H1 (cell line): ENCODE measurements at regions not wholly inside any gene's neighbourhood (a gene's known extent, or its start where the extent isn't known, plus 50 kb on each side); places are given as distances from the start of the nearest gene placed in this dataset.

Source experiments
- CTCF ChIA-PET: fragments of 300-600 bp; sonication (Branson Sonifier 250); formaldehyde crosslinking; loops from one replicate; lab custom pipeline; 2021; ENCODE audit not compliant: partially characterized antibody; lab: Charles Lee
- POLR2A ChIA-PET: fragments of 300-600 bp; sonication (Branson Sonifier 250); formaldehyde crosslinking; loops from one replicate; lab custom pipeline; 2021; ENCODE audit warnings: inconsistent platforms; ENCODE audit not compliant: partially characterized antibody; lab: Charles Lee
- DNase-seq, 2 experiments: peaks; one replicate each; pipeline versions ENCODE4 v3.0.0 to v3.0.0-alpha.2; 2010 to 2022; ENCODE audit warnings: low spot score in 2 of 2, low read depth in 1 of 2, mixed read lengths in 1 of 2
- FAIRE-seq: peaks from 2 replicates; lab custom pipeline; 2011; peaks lifted over from hg19 to GRCh38; lab: Jason Lieb, UNC
- H2AFZ ChIP-seq: 2 replicates; pipeline ENCODE4 v1.8.1; 2012; ENCODE audit warnings: low read length, inconsistent platforms
- H2AK5ac ChIP-seq: 2 replicates; pipeline ENCODE4 v1.6.1; 2013; ENCODE audit warnings: low read depth, low read length
- H2BK120ac ChIP-seq: replicated peaks from 2 replicates; pipeline ENCODE3; 2013; ENCODE audit warnings: low read depth, low read length, inconsistent platforms
- H2BK12ac ChIP-seq: 2 replicates; pipeline ENCODE4 v1.6.1; 2013; ENCODE audit warnings: low read depth, low read length
- H2BK15ac ChIP-seq: 2 replicates; pipeline ENCODE4 v1.6.1; 2013; ENCODE audit warnings: low read length
- H2BK20ac ChIP-seq: 2 replicates; pipeline ENCODE4 v1.6.1; 2013; ENCODE audit warnings: low read length
- H2BK5ac ChIP-seq: 2 replicates; pipeline ENCODE4 v1.6.1; 2013; ENCODE audit warnings: low read depth, low read length
- H3K14ac ChIP-seq: 2 replicates; pipeline ENCODE4 v1.6.1; 2013; ENCODE audit warnings: inconsistent platforms; ENCODE audit not compliant: insufficient read length
- H3K18ac ChIP-seq: 2 replicates; pipeline ENCODE4 v1.6.1; 2013; ENCODE audit warnings: low read length; ENCODE audit errors: extremely low read depth
- H3K23ac ChIP-seq: 2 replicates; pipeline ENCODE4 v1.6.1; 2013; ENCODE audit warnings: inconsistent platforms; ENCODE audit not compliant: insufficient read length
- H3K23me2 ChIP-seq: 2 replicates; pipeline ENCODE4 v1.6.1; 2013; ENCODE audit warnings: low read depth, low read length
- H3K27ac ChIP-seq: 2 replicates; pipeline ENCODE4 v1.6.1; 2011; ENCODE audit warnings: low read depth, low read length, inconsistent platforms
- H3K27me3 ChIP-seq, 4 experiments: replicated peaks in 1 of 4; 1 replicate in 1 of 4; 2 replicates in 3 of 4; pipeline versions ENCODE4 v1.6.1 to v1.8.1; 2011 to 2013; ENCODE audit warnings: low read length in 3 of 4, mild to moderate bottlenecking in 3 of 4, inconsistent platforms in 2 of 4, mixed read lengths in 2 of 4, moderate library complexity in 1 of 4; ENCODE audit not compliant: control insufficient read depth in 3 of 4, insufficient read depth in 3 of 4; ENCODE audit errors: extremely low read depth in 1 of 4
- H3K36me3 ChIP-seq, 4 experiments: 2 replicates each; pipeline versions ENCODE4 v1.6.1 to v1.8.1; 2011 to 2013; ENCODE audit warnings: mild to moderate bottlenecking in 4 of 4, low read length in 3 of 4, moderate library complexity in 2 of 4, control low read depth in 1 of 4, inconsistent platforms in 1 of 4; ENCODE audit not compliant: insufficient read depth in 4 of 4, control insufficient read depth in 2 of 4
- H3K4ac ChIP-seq: replicated peaks from 2 replicates; pipeline ENCODE3; 2013; ENCODE audit warnings: low read length, low read depth, mixed read lengths, inconsistent platforms; ENCODE audit not compliant: insufficient read length
- H3K4me1 ChIP-seq, 4 experiments: replicated peaks in 1 of 4; 1 replicate in 1 of 4; 2 replicates in 3 of 4; pipeline versions ENCODE4 v1.6.1 to v1.8.1; 2011 to 2013; ENCODE audit warnings: low read length in 3 of 4, inconsistent platforms in 2 of 4, mixed read lengths in 1 of 4; ENCODE audit not compliant: insufficient read depth in 4 of 4, control insufficient read depth in 3 of 4
- H3K4me2 ChIP-seq, 2 experiments: 2 replicates each; pipeline versions ENCODE4 v1.6.1 to v1.8.1; 2011 to 2013; ENCODE audit warnings: low read depth in 2 of 2, low read length in 2 of 2, control low read depth in 1 of 2, inconsistent platforms in 1 of 2, mild to moderate bottlenecking in 1 of 2; ENCODE audit not compliant: insufficient read depth in 1 of 2
- H3K4me3 ChIP-seq, 4 experiments: fragments of 200-600, 300-600 bp in 1 of 4; sonication (generic), shearing (Covaris generic), sonication (Bioruptor Twin) in 1 of 4; 2 replicates each; pipeline versions ENCODE4 v1.5.1 to v1.8.1; 2011 to 2016; ENCODE audit warnings: low read length in 4 of 4, low read depth in 3 of 4, control low read depth in 2 of 4, inconsistent platforms in 2 of 4, mild to moderate bottlenecking in 2 of 4, mixed read lengths in 1 of 4, moderate library complexity in 1 of 4; ENCODE audit not compliant: insufficient read depth in 2 of 4; ENCODE audit errors: extremely low read depth in 1 of 4
- H3K56ac ChIP-seq: replicated peaks from 2 replicates; pipeline ENCODE3; 2013; ENCODE audit warnings: low read depth, mild to moderate bottlenecking, mixed read lengths, low read length, inconsistent platforms; ENCODE audit not compliant: insufficient read length
- H3K79me1 ChIP-seq: 2 replicates; pipeline ENCODE4 v1.6.1; 2013; ENCODE audit warnings: low read depth, low read length, control low read depth
- H3K79me2 ChIP-seq, 2 experiments: 2 replicates each; pipeline versions ENCODE4 v1.6.1 to v1.8.1; 2012 to 2013; ENCODE audit warnings: low read length in 2 of 2, mild to moderate bottlenecking in 2 of 2, inconsistent platforms in 1 of 2; ENCODE audit not compliant: insufficient read depth in 2 of 2, control insufficient read depth in 1 of 2
- H3K9ac ChIP-seq, 4 experiments: replicated peaks in 1 of 4; 1 replicate in 1 of 4; 2 replicates in 3 of 4; pipeline versions ENCODE4 v1.6.1 to v1.8.1; 2011 to 2013; ENCODE audit warnings: low read depth in 3 of 4, low read length in 3 of 4, control low read depth in 2 of 4, mild to moderate bottlenecking in 2 of 4, moderate library complexity in 2 of 4, inconsistent platforms in 1 of 4; ENCODE audit errors: extremely low read depth in 1 of 4
- H3K9me3 ChIP-seq, 2 experiments: 2 replicates each; pipeline versions ENCODE4 v1.6.1 to v1.8.1; 2012 to 2013; ENCODE audit warnings: mild to moderate bottlenecking in 2 of 2, moderate library complexity in 2 of 2, control low read depth in 1 of 2, inconsistent platforms in 1 of 2, low read depth in 1 of 2, low read length in 1 of 2, mixed read lengths in 1 of 2; ENCODE audit not compliant: insufficient read depth in 2 of 2
- H4K20me1 ChIP-seq, 2 experiments: replicated peaks in 1 of 2; 2 replicates each; pipeline versions ENCODE3 to v1.8.1; 2011 to 2013; ENCODE audit warnings: inconsistent platforms in 2 of 2, low read length in 2 of 2, mild to moderate bottlenecking in 1 of 2; ENCODE audit not compliant: insufficient read depth in 2 of 2, control insufficient read depth in 1 of 2
- H4K5ac ChIP-seq: 2 replicates; pipeline ENCODE4 v1.6.1; 2013; ENCODE audit warnings: low read length, low read depth, mixed read lengths, inconsistent platforms; ENCODE audit not compliant: insufficient read length
- H4K8ac ChIP-seq: 2 replicates; pipeline ENCODE4 v1.8.0; 2013; ENCODE audit warnings: mild to moderate bottlenecking, moderate library complexity, low read length, inconsistent platforms; ENCODE audit not compliant: insufficient read depth; ENCODE audit errors: extremely low read depth
- H4K91ac ChIP-seq: replicated peaks from 2 replicates; pipeline ENCODE3; 2013; ENCODE audit warnings: low read length, mixed read lengths, inconsistent platforms; ENCODE audit not compliant: insufficient read length
- KDM5A ChIP-seq: fragments of 200-600 bp; IDR thresholded peaks from 2 replicates; pipeline ENCODE4 v1.7.1; 2012; ENCODE audit warnings: mild to moderate bottlenecking, low read length, inconsistent platforms, mixed read lengths
- POU5F1 ChIP-seq: IDR thresholded peaks from 2 replicates; pipeline ENCODE4 v1.6.1; 2011; ENCODE audit warnings: low read depth, mild to moderate bottlenecking, low read length, moderate library complexity
- TCF12 ChIP-seq: IDR thresholded peaks from 2 replicates; pipeline ENCODE4 v1.6.1; 2011; ENCODE audit warnings: low read depth, mild to moderate bottlenecking, low read length
- WGBS, 2 experiments: shearing (Covaris generic) in 1 of 2; methylation state at CpG; one replicate each; pipeline versions ENCODE4 v1.1.6 to v1.1.7; 2013 to 2015; ENCODE audit warnings: low lambda C conversion rate in 2 of 2, mixed read lengths in 2 of 2, inconsistent platforms in 1 of 2, low coverage in 1 of 2, missing lambda C conversion rate in 1 of 2; ENCODE audit not compliant: insufficient replicate concordance in 2 of 2, insufficient coverage in 1 of 2, insufficient read length in 1 of 2; ENCODE audit errors: extremely low coverage in 1 of 2, missing lambda C conversion rate in 1 of 2; 5-methylcytosine and 5-hydroxymethylcytosine counted together

DNA sequence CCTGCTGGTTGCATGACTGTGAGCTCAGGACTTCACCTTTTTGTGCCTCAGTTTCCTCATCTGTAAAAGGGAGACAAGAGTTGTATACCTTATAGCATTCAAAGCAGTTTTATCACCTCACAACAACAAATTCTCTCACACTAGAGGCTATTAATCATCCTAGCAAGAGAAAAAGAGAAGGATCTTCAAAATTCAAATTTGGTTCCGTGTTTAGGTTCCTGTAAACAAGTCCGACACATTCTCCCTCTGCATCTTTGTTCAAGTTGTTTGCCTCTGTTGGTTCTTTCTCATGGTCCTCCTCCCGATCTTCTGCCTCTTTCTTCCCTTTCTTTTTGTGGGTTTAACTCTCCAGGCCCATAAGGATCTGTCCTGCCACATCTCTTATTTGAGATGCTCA lies 218.0 kb downstream of the PIK3R1 start:
- Histone ChIP-seq H2AFZ (no peak overlapping the region), H3K4me2 (no peak overlapping the region)
- CTCF ChIA-PET: no interaction called here

More for the DNA sequence above, 218.0 kb downstream of the PIK3R1 start:
- Histone ChIP-seq H4K91ac (no peak overlapping the region), H2AK5ac (no peak overlapping the region), H3K14ac (no peak overlapping the region), H3K79me2 (no peaks in the 10 kb centered on the region), H4K8ac (no peak overlapping the region), H3K18ac (no peak overlapping the region), H3K27ac (no peak overlapping the region), H3K4me3 (no peak overlapping the region), H2BK5ac (no peak overlapping the region), H2BK15ac (no peak overlapping the region), H3K4me1 (no peaks in the 10 kb centered on the region), H2BK12ac (no peak overlapping the region), H3K23me2 (no peaks in the 10 kb centered on the region; the same call in 1 of the 2 replicates), H3K56ac (no peak overlapping the region), H3K27me3 (no peaks in the 10 kb centered on the region), H3K9me3 (no peaks in the 10 kb centered on the region), H3K9ac (no peak overlapping the region), H3K23ac (no peak overlapping the region), H3K4ac (no peak overlapping the region), H4K5ac (no peak overlapping the region), H3K36me3 (no peaks in the 10 kb centered on the region), H4K20me1 (no peaks in the 10 kb centered on the region), H3K79me1 (no peaks in the 10 kb centered on the region), H2BK20ac (no peak overlapping the region), H2BK120ac (no peak overlapping the region)
- TF ChIP-seq KDM5A: no peak
- TF ChIP-seq TCF12: no peak
- no peak for TF ChIP-seq POU5F1
- FAIRE-seq (no peak), DNase-seq (no peak)
- WGBS, 2 experiments: 94% methylated on average over 3 of the region's 3 CpGs; no CpG with 5 or more reads in 1 of the 2 experiments
- POLR2A ChIA-PET: no interaction called here
